ENCODE measurements at regions not wholly inside any gene's neighbourhood (a gene's known extent, or its start where the extent isn't known, plus 50 kb on each side); places are given as distances from the start of the nearest gene placed in this dataset.

DNA sequence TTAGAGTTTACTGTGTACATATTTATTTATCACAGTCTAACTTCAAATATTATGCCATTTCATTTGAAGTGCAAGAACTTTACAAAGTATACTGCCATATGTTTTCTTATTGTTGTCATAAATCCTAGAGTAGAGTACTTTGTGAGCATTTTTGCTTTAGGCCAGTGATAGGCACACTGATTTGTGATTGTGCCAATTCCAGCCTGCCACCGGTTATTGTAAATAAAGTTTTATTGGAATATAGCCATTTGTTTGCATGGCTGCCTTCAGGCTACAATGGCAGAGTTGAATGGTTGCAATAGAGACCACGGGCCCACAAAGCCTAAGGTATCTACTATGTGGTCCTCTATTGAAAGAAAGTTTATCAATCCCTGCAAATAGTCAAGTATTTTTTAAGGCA is 175.8 kb upstream of the GALNT2 start:
- TF ChIP-seq POLR2AphosphoS5 (IDR thresholded peaks at IDR 0.05; ENCODE audit: low read depth) (no peak), CTCF (IDR thresholded peaks at IDR 0.05; ENCODE audit: insufficient read depth, low read length) (no peak), SPI1 (IDR thresholded peaks at IDR 0.05; ENCODE audit: borderline replicate concordance, low read depth) (no peak), GABPA (IDR thresholded peaks at IDR 0.05; ENCODE audit: low read depth) (no peak)
- TF ChIP-seq, protein P1, sequence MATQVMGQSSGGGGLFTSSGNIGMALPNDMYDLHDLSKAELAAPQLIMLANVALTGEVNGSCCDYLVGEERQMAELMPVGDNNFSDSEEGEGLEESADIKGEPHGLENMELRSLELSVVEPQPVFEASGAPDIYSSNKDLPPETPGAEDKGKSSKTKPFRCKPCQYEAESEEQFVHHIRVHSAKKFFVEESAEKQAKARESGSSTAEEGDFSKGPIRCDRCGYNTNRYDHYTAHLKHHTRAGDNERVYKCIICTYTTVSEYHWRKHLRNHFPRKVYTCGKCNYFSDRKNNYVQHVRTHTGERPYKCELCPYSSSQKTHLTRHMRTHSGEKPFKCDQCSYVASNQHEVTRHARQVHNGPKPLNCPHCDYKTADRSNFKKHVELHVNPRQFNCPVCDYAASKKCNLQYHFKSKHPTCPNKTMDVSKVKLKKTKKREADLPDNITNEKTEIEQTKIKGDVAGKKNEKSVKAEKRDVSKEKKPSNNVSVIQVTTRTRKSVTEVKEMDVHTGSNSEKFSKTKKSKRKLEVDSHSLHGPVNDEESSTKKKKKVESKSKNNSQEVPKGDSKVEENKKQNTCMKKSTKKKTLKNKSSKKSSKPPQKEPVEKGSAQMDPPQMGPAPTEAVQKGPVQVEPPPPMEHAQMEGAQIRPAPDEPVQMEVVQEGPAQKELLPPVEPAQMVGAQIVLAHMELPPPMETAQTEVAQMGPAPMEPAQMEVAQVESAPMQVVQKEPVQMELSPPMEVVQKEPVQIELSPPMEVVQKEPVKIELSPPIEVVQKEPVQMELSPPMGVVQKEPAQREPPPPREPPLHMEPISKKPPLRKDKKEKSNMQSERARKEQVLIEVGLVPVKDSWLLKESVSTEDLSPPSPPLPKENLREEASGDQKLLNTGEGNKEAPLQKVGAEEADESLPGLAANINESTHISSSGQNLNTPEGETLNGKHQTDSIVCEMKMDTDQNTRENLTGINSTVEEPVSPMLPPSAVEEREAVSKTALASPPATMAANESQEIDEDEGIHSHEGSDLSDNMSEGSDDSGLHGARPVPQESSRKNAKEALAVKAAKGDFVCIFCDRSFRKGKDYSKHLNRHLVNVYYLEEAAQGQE (IDR thresholded peaks at IDR 0.05; ENCODE audit: insufficient replicate concordance, low read depth) = no peak

Data from HL-60 (cell line).